Peyer's patch (tissue), 4 donors: ENCODE measurements at regions not wholly inside any gene's neighbourhood (a gene's known extent, or its start where the extent isn't known, plus 50 kb on each side); places are given as distances from the start of the nearest gene placed in this dataset.

ENCODE experiments used
- DNase-seq, 3 donors: peaks; one replicate each; pipeline ENCODE4 v3.0.0-alpha.2; 2017 to 2019
- H3K27ac ChIP-seq, 4 donors: fragments of 200-600 bp; sonication (generic); one replicate each; pipeline ENCODE4 v1.5.1; 2016 to 2019
- H3K27me3 ChIP-seq, 2 donors: fragments of 200-600 bp; sonication (generic); one replicate each; pipeline ENCODE4 v1.5.1; 2019
- H3K36me3 ChIP-seq, 3 donors: fragments of 200-600 bp; sonication (generic); one replicate each; pipeline ENCODE4 v1.5.1; 2016 to 2019
- H3K4me1 ChIP-seq, 4 donors: fragments of 200-600 bp; sonication (generic); one replicate each; pipeline ENCODE4 v1.5.1; 2016 to 2019
- H3K4me3 ChIP-seq, 4 donors: fragments of 200-600 bp; sonication (generic); 1 replicate in 3 of 4; 2 replicates in 1 of 4; pipeline ENCODE4 v1.5.1; 2016 to 2019; ENCODE audit warnings: mild to moderate bottlenecking in 1 of 4
- H3K9me3 ChIP-seq, 4 donors: fragments of 200-600 bp; sonication (generic); one replicate each; pipeline ENCODE4 v1.5.1; 2016 to 2019; ENCODE audit warnings: mild to moderate bottlenecking in 1 of 4
- CTCF ChIP-seq, 6 experiments: fragments of 450-650 bp in 4 of 6; fragments of 200-600 bp in 2 of 6; sonication (generic) in 1 of 6; IDR thresholded peaks; one replicate each; pipeline ENCODE4 v1.5.1; 2017 to 2019; ENCODE audit warnings: antibody characterized with exemption in 6 of 6, mild to moderate bottlenecking in 3 of 6, moderate library complexity in 1 of 6
- POLR2A ChIP-seq, 2 donors: fragments of 450-650 bp; IDR thresholded peaks; one replicate each; pipeline ENCODE4 v1.5.1; 2017; ENCODE audit warnings: antibody characterized with exemption in 2 of 2, mild to moderate bottlenecking in 2 of 2, moderate library complexity in 2 of 2

GRCh38 chr3:74862476-74862875, 248.0 kb upstream of the CNTN3 start:
- TF ChIP-seq CTCF (IDR thresholded peaks at IDR 0.05) (no peak), POLR2A (IDR thresholded peaks at IDR 0.05) (no peak)
- H3K36me3 ChIP-seq: no peaks in the 10 kb centered on the region
- peaks cover 0 to 5% of the 10 kb centered on the region in 2 donors for H3K27me3 ChIP-seq
- no peaks in the 10 kb centered on the region for H3K9me3 ChIP-seq
- no peaks in the 10 kb centered on the region for H3K4me1 ChIP-seq
- no peak for DNase-seq
- H3K27ac ChIP-seq: no peak overlapping the region
- no peak overlapping the region for H3K4me3 ChIP-seq

- TF ChIP-seq POLR2A (IDR thresholded peaks at IDR 0.05) (no peak), CTCF (IDR thresholded peaks at IDR 0.05) (no peak)
- no peaks in the 10 kb centered on the region for H3K4me1 ChIP-seq
- no peak for DNase-seq
- no peaks in the 10 kb centered on the region for H3K36me3 ChIP-seq
- H3K27me3 ChIP-seq: peaks cover 0 to 5% of the 10 kb centered on the region in 2 donors
- H3K9me3 ChIP-seq: no peaks in the 10 kb centered on the region
- H3K4me3 ChIP-seq: no peak overlapping the region
- H3K27ac ChIP-seq: no peak overlapping the region
These were observed 246.8 kb upstream of the CNTN3 start for GRCh38 chr3:74861211-74861610.

- H3K27me3 ChIP-seq: no peaks in the 10 kb centered on the region
- H3K4me1 ChIP-seq: no peaks in the 10 kb centered on the region
- H3K27ac ChIP-seq: no peak overlapping the region
- DNase-seq: no peak
- H3K4me3 ChIP-seq: no peak overlapping the region
- no peaks in the 10 kb centered on the region for H3K36me3 ChIP-seq
- TF ChIP-seq POLR2A (IDR thresholded peaks at IDR 0.05): no peak
- no peak for TF ChIP-seq CTCF (IDR thresholded peaks at IDR 0.05)
- no peaks in the 10 kb centered on the region for H3K9me3 ChIP-seq
These were observed 243.6 kb upstream of the CNTN3 start for GRCh38 chr3:74858086-74858485.

GRCh38 chr3:74850381-74850780, 235.9 kb upstream of the CNTN3 start:
- no peak overlapping the region for H3K27ac ChIP-seq
- no peak overlapping the region for H3K4me3 ChIP-seq
- H3K27me3 ChIP-seq: no peaks in the 10 kb centered on the region
- no peak for TF ChIP-seq POLR2A (IDR thresholded peaks at IDR 0.05)
- TF ChIP-seq CTCF (IDR thresholded peaks at IDR 0.05): no peak
- DNase-seq: no peak
- H3K36me3 ChIP-seq: no peaks in the 10 kb centered on the region
- no peaks in the 10 kb centered on the region for H3K9me3 ChIP-seq
- H3K4me1 ChIP-seq: no peaks in the 10 kb centered on the region

- no peaks in the 10 kb centered on the region for H3K9me3 ChIP-seq
- DNase-seq: no peak
- no peaks in the 10 kb centered on the region for H3K36me3 ChIP-seq
- TF ChIP-seq POLR2A (IDR thresholded peaks at IDR 0.05): no peak
- TF ChIP-seq CTCF (IDR thresholded peaks at IDR 0.05): no peak
- no peak overlapping the region for H3K4me3 ChIP-seq
- no peak overlapping the region for H3K27ac ChIP-seq
- H3K27me3 ChIP-seq: no peaks in the 10 kb centered on the region
- no peaks in the 10 kb centered on the region for H3K4me1 ChIP-seq
These were observed 232.6 kb upstream of the CNTN3 start for GRCh38 chr3:74847093-74847492.

- no peaks in the 10 kb centered on the region for H3K9me3 ChIP-seq
- no peak overlapping the region for H3K27ac ChIP-seq
- H3K4me1 ChIP-seq: no peaks in the 10 kb centered on the region
- no peak for DNase-seq
- no peak overlapping the region for H3K4me3 ChIP-seq
- TF ChIP-seq CTCF (IDR thresholded peaks at IDR 0.05): no peak
- TF ChIP-seq POLR2A (IDR thresholded peaks at IDR 0.05): no peak
- H3K36me3 ChIP-seq: no peaks in the 10 kb centered on the region
- H3K27me3 ChIP-seq: no peaks in the 10 kb centered on the region
These were observed 230.6 kb upstream of the CNTN3 start for GRCh38 chr3:74845081-74845480.
